Fibroblast of lung (primary cell): ENCODE measurements at regions not wholly inside any gene's neighbourhood (a gene's known extent, or its start where the extent isn't known, plus 50 kb on each side); places are given as distances from the start of the nearest gene placed in this dataset.

Experiments
- DNase-seq, 2 donors: peaks; one replicate each; pipeline versions ENCODE4 v3.0.0 to v3.0.0-alpha.2; 2010; ENCODE audit warnings: low read depth in 2 of 2
- H2AFZ ChIP-seq: 2 replicates; pipeline ENCODE4 v1.5.1; 2012; ENCODE audit warnings: low read length, control low read depth, inconsistent platforms
- H3K27ac ChIP-seq: 2 replicates; pipeline ENCODE4 v1.5.1; 2011; ENCODE audit warnings: low read length, control low read depth; ENCODE audit not compliant: insufficient read depth
- H3K27me3 ChIP-seq: 2 replicates; pipeline ENCODE4 v1.5.1; 2011; ENCODE audit warnings: mild to moderate bottlenecking, low read length; ENCODE audit not compliant: control insufficient read depth, insufficient read depth
- H3K36me3 ChIP-seq: 2 replicates; pipeline ENCODE4 v1.5.1; 2011; ENCODE audit warnings: low read length; ENCODE audit not compliant: control insufficient read depth, insufficient read depth
- H3K4me1 ChIP-seq: 2 replicates; pipeline ENCODE4 v1.5.1; 2011; ENCODE audit warnings: low read length; ENCODE audit not compliant: control insufficient read depth, insufficient read depth; ENCODE audit errors: extremely low read depth
- H3K4me2 ChIP-seq: 2 replicates; pipeline ENCODE4 v1.5.1; 2011; ENCODE audit warnings: low read length, control low read depth; ENCODE audit not compliant: insufficient read depth; ENCODE audit errors: extremely low read depth
- H3K4me3 ChIP-seq, 4 experiments: fragments of 200-600 bp in 1 of 4; sonication (generic) in 1 of 4; replicated peaks in 1 of 4; 2 replicates each; pipeline ENCODE4 v1.5.1; 2011 to 2016; ENCODE audit warnings: low read length in 4 of 4, low read depth in 3 of 4, mild to moderate bottlenecking in 3 of 4, control low read depth in 2 of 4, inconsistent platforms in 1 of 4, mixed read lengths in 1 of 4; ENCODE audit not compliant: insufficient read depth in 1 of 4; ENCODE audit errors: control extremely low read depth in 1 of 4
- H3K79me2 ChIP-seq: 2 replicates; pipeline ENCODE4 v1.5.1; 2012; ENCODE audit warnings: mild to moderate bottlenecking, low read length, inconsistent platforms; ENCODE audit not compliant: control insufficient read depth, insufficient read depth
- H3K9ac ChIP-seq: 2 replicates; pipeline ENCODE4 v1.5.1; 2011; ENCODE audit warnings: mild to moderate bottlenecking, low read length, control low read depth; ENCODE audit not compliant: insufficient read depth
- H3K9me3 ChIP-seq: 2 replicates; pipeline ENCODE4 v1.5.1; 2012; ENCODE audit warnings: low read depth, low read length; ENCODE audit not compliant: control insufficient read depth, insufficient read depth
- H4K20me1 ChIP-seq: 2 replicates; pipeline ENCODE4 v1.5.1; 2011; ENCODE audit warnings: low read length; ENCODE audit not compliant: control insufficient read depth, insufficient read depth; ENCODE audit errors: extremely low read depth
- EZH2 ChIP-seq: IDR thresholded peaks from 2 replicates; pipeline ENCODE4 v1.5.1; 2012; ENCODE audit warnings: low read length, control low read depth, mild to moderate bottlenecking; ENCODE audit errors: missing control alignments
- TF ChIP-seq, protein P1 (sequence below), 2 donors: IDR thresholded peaks in 1 of 2; conservative IDR thresholded peaks in 1 of 2; 1 replicate in 1 of 2; 2 replicates in 1 of 2; pipeline ENCODE4 v1.5.1; 2011 to 2012; ENCODE audit warnings: low read length in 2 of 2, control low read depth in 1 of 2, inconsistent platforms in 1 of 2, low read depth in 1 of 2, mild to moderate bottlenecking in 1 of 2

DNA sequence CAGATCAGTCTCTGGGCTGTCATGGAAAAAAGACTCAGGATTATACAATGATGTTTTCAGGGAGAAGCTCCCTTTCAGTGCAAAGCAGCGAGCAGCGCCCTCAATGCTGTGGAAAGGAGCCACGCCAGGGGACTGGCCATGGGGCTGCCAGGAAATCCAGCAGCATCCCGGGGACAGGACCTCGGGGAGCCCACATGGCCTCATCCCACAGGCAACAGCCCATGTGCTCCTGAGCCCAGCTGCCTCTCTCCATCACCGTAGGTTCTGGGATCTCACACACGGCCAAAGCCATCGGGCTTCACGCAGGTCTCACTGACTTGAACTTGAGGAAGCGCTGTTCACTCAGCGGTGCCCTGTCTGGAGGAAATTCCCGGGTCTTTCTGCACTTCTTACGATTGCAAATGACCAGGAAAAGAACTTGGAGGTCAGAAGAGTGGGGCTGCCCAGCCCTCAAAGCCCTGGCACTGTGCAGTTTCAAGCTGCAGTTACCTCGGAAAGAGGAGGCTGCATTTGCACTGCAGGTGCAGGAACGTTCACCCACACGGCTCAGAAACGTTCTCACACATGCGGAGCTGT, 125.9 kb upstream of the THBS2 start:
- no peaks in the 10 kb centered on the region for H3K4me1 ChIP-seq
- no peaks in the 10 kb centered on the region for H3K36me3 ChIP-seq
- no peak overlapping the region for H2AFZ ChIP-seq
- no peak overlapping the region for H3K4me3 ChIP-seq
- TF ChIP-seq, protein P1, sequence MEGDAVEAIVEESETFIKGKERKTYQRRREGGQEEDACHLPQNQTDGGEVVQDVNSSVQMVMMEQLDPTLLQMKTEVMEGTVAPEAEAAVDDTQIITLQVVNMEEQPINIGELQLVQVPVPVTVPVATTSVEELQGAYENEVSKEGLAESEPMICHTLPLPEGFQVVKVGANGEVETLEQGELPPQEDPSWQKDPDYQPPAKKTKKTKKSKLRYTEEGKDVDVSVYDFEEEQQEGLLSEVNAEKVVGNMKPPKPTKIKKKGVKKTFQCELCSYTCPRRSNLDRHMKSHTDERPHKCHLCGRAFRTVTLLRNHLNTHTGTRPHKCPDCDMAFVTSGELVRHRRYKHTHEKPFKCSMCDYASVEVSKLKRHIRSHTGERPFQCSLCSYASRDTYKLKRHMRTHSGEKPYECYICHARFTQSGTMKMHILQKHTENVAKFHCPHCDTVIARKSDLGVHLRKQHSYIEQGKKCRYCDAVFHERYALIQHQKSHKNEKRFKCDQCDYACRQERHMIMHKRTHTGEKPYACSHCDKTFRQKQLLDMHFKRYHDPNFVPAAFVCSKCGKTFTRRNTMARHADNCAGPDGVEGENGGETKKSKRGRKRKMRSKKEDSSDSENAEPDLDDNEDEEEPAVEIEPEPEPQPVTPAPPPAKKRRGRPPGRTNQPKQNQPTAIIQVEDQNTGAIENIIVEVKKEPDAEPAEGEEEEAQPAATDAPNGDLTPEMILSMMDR (conservative IDR thresholded peaks at IDR 0.05 in 1 of 2, IDR thresholded peaks at IDR 0.05 in 1 of 2; ENCODE audit: low read depth in 1 of 2, low read length in 2 of 2), result no peak
- no peak for TF ChIP-seq EZH2
- H3K9me3 ChIP-seq, result no peaks in the 10 kb centered on the region
- no peak overlapping the region for H3K9ac ChIP-seq
- no peaks in the 10 kb centered on the region for H4K20me1 ChIP-seq
- DNase-seq, result no peak
- H3K79me2 ChIP-seq, result no peaks in the 10 kb centered on the region
- no peak overlapping the region for H3K27ac ChIP-seq
- no peaks in the 10 kb centered on the region for H3K27me3 ChIP-seq
- no peak overlapping the region for H3K4me2 ChIP-seq

DNA sequence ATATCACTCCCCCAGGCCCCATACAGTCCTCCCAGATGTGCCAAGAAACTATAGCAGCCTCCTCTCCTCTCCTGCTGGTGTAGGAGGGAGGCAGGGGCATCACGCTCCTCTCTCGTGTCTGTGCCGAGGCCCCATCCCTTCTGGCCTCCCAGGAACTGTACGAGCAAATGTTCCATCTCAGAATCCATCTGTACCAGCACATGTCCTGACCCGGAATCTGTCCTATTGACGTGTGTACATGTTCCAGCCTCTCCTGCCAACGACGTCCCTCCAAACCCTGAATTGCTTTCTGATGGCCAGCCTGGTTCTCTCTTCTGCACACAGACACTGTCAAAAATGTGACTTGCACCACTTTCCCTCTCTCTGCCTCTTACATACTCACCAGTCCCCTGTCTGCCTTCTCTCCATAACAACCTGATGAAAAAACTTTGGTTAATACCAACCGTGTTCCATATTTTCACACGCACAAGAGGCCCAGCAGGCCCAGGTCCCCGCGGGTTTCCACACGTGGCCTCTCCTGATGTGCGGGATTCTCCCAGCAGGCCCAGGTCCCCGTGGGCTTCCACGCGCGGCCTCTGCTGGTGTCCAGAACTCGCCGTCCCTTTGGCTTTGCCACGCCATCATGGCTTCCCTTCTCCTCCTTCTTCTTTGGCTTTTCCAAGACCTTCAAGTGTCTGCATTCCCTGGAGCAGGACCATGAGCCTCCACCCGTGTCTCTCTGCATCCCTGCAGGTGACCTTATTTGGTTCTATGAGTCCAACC, 125.2 kb upstream of the THBS2 start:
- Histone ChIP-seq H3K36me3 (no peaks in the 10 kb centered on the region), H2AFZ (no peak overlapping the region), H3K4me3 (no peak overlapping the region), H3K4me2 (no peak overlapping the region), H3K9me3 (no peaks in the 10 kb centered on the region), H3K27ac (no peak overlapping the region), H3K79me2 (no peaks in the 10 kb centered on the region), H3K27me3 (no peaks in the 10 kb centered on the region), H4K20me1 (no peaks in the 10 kb centered on the region), H3K4me1 (no peaks in the 10 kb centered on the region), H3K9ac (no peak overlapping the region)
- TF ChIP-seq, protein P1 (conservative IDR thresholded peaks at IDR 0.05 in 1 of 2, IDR thresholded peaks at IDR 0.05 in 1 of 2; ENCODE audit: low read depth in 1 of 2, low read length in 2 of 2), result no peak
- no peak for DNase-seq

DNA sequence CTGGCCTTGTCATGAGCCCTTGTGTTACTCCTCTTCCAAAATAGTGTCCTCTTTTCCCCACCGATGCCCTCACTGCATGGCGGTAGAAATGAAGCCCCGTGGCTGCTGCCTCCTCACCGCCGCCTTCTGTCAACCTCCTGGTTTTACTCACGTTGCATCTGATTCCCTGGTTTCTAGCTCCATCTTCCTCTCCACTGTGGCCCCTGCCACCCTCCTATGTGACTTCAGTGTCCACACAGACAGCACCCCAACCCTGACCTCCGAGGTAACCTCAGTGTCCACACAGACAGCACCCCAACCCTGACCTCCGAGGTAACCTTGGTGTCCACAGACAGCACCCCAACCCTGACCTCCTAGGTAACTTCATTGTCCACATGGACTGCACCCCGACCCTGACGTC, 122.8 kb upstream of the THBS2 start:
- no peak overlapping the region for H3K27ac ChIP-seq
- no peak overlapping the region for H2AFZ ChIP-seq
- no peaks in the 10 kb centered on the region for H3K4me1 ChIP-seq
- TF ChIP-seq EZH2, result no peak
- H3K9me3 ChIP-seq, result no peaks in the 10 kb centered on the region
- no peaks in the 10 kb centered on the region for H4K20me1 ChIP-seq
- H3K4me3 ChIP-seq, result no peak overlapping the region
- H3K36me3 ChIP-seq, result no peaks in the 10 kb centered on the region
- DNase-seq, result no peak
- H3K9ac ChIP-seq, result no peak overlapping the region
- H3K4me2 ChIP-seq, result no peak overlapping the region
- no peaks in the 10 kb centered on the region for H3K79me2 ChIP-seq
- no peaks in the 10 kb centered on the region for H3K27me3 ChIP-seq
